Right forelimb (tissue), 1 donor: ENCODE measurements at regions not wholly inside any gene's neighbourhood (a gene's known extent, or its start where the extent isn't known, plus 50 kb on each side); places are given as distances from the start of the nearest gene placed in this dataset.

Experiments
- DNase-seq: peaks from one replicate; pipeline ENCODE4 v3.0.0-alpha.2; 2018

DNA sequence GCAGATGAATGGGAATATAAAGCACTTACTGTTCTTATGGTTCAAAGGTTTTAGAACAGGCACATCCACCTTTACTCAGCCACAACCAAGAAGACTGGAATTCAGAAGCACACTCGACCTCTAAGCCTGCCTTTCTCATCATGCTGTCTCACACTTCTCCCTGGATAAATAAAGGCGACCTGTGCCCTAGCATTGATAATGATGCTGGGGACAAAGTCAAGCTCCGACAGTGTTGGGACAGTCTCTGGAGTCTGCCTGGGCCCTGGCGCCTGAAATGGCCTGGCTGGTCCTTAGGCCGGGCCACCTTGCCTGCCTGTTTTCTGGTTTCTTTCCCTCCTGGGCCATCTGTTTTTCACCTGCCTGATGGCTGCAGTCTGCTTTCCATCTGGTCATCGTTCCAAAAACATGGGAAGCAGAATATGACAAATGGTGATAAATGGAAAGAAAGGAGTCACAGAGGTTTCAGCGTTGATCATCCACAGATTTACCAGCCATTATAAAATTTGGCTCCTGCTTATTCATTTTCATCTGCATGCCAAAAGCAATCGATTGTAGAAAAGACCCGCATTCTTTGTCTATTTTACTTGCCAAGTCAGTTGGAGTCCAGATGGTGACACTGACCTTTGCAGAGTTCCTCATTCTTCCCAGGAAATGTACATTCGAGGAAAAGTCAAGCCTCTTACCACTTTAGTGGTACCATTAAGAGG is 91.2 kb upstream of the KCNJ15 start:
- DNase-seq = no peak

DNA sequence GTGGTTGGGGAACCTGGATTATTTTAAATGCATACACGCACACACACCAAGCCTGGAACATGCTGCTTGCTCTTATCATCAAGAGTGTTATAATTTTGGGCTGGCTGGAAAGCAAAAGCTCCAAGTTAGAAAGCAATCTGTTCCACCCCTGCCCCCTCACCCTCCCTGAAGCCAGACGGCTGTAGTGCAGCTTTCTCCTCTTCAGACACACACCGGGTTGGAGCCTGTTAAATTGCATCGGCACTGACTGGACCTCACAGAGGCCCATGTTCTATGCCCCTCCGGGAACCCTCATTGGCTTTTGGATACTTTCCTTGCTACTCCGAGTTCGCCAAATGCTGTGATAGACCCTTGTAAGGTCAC is 90.6 kb upstream of the KCNJ15 start:
- no peak for DNase-seq

DNA sequence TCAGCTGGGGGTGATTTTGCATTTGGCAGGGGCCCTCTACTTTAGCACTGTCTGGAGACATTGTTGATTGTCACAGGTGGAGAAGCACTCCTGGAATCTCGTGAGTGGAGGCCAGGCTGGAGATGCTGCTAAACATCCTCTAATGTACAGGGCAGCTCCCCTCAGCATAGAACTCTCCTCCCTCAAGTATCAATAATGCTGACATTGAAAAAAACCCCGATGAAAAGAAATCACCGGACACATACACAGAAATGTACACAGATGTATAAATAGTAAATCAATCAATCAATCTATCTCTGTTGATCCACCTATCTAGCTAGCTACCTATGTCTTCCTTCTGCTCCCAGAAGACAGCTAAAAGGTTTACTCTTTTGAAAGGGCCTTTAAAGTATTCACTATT is 89.4 kb upstream of the KCNJ15 start:
- no peak for DNase-seq

DNA sequence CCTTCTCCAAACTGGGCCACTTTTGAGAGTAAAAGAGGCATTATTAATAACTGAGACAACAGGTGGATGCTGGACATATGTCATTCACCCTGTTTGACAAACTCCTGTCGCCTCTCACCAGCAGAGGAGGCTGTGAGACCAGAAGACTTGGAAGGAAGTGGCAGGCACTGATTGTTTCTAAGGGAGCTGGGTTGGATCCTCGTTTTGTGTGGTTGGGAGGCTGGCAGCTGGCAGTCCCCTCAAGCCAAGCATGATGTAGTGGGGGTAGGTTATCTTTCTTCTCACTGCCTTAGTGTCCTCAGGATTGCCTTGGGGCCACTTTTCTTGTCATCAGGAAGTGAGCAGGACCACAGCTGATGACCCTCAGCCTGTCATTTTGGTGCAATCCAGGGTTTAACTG is 86.5 kb upstream of the KCNJ15 start:
- DNase-seq = peak; percentile 49

- no peak for DNase-seq
Observed at GRCh38 chr21:38170704-38171682, 85.8 kb upstream of the KCNJ15 start.

DNA sequence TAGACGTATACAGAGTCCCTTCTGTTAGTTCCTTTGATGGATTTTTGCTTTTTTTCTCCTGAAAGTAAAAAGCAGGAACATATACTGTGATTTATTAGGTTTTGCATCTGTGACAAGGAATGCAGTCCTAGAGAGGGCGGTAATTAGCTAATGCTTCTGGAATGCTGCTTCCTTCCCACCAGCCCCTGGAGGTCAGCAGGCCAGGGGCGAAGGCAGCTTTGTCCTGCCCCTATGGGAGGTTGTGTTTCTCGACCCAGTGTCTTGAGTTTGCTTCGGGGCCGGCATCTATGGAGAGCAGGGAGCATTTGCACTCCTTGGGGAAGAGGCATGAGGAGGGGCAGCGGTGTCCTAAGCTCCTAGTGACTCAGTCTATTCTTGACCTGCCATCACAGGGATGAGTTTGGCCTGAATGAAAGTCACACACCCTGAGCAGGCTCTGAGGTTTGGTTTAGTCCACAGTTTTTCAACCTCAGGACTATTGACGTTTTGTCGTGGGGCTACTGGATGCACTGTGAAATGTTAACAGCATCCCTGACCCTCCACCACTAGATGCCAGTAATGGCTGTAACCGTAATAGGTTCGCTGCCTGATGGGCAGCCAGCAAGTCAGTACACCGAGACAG is 85.0 kb upstream of the KCNJ15 start:
- DNase-seq = no peak

DNA sequence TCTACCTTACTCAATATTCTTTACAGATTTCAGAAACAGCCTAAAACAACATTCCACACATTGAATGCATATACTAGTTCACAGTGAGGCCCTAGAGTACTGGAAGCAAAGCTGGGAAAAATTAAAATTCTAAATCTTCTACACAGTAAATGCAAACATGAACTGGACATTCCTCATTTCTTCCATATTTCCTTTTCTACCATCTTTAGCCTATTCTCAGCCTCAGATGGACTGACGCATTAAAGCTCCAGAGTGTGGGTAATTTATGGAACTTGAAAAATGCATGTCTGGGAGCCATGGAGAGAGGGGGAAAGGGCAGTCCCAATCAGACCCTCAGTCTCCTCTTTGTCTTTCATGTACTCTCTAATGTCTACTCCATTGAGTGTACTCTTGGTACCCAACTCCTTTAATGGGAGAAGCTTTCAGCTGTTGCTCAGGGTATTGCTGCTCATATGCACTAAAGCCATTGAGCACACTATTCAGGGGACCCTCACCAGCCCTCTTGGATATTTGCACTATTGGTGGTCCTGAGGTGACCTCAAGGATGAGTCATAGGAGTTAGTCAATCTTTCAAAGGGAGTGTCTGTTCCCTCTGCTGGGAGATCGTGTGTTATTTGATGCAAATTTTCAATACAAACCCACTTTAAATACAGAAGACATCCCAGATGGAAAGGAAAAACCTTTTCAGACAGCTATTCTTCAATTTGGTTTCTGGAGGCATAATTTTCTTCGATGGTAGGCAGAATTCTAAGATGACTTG is 83.3 kb upstream of the KCNJ15 start:
- no peak for DNase-seq

DNA sequence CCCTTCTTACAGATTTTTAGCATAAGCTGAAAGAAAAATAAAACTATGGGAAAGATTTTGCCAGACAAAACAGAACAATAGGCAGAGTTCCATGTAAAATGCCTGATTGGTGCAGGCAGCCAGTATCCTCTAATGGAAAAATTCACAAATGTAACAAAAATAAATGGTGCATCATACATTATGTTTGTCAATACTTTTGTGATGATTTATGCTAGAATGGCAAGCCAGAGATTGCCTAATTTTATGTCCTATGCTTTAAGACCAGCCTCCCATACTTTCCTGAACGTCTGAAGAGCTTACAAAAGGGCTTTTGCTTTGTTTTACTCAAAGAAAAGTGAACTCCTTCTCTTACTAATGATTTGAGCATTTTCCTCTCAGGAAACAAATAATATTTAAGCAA is 81.5 kb upstream of the KCNJ15 start:
- DNase-seq = no peak

DNA sequence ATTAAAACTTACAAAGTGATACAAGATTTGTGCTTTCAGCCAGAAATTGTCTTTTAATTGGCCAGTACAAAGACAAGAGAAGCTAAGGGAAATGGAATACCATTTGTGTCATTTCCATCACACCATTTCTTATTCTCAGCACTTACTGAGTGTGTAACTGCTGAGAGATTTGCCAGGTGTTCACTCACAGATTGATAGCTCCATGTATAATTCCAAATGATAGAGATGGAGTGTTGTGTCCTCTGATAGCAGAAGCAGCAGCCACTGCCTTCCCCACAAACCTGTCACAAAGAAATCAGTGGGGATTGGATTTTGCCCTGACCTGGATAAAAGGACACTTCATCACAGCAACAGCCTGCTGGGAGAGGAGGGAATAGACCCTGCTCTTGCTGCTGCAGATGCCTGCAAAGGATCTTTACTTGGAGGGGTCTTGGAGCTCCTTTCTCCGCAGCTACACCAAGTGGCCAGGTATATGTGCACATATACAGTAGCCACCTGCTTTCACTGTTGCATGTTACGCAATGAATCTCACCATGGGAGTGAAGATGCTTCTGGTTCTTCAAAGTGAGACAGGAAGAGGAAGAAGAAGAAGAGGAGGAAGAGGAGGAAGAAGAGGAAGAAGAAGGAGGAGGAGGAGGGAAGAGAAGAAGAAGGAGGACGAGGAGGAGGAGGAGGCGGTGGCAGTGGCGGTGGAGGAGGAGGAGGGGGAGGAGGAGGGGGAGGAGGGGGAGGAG is 78.7 kb upstream of the KCNJ15 start:
- DNase-seq = no peak

DNA sequence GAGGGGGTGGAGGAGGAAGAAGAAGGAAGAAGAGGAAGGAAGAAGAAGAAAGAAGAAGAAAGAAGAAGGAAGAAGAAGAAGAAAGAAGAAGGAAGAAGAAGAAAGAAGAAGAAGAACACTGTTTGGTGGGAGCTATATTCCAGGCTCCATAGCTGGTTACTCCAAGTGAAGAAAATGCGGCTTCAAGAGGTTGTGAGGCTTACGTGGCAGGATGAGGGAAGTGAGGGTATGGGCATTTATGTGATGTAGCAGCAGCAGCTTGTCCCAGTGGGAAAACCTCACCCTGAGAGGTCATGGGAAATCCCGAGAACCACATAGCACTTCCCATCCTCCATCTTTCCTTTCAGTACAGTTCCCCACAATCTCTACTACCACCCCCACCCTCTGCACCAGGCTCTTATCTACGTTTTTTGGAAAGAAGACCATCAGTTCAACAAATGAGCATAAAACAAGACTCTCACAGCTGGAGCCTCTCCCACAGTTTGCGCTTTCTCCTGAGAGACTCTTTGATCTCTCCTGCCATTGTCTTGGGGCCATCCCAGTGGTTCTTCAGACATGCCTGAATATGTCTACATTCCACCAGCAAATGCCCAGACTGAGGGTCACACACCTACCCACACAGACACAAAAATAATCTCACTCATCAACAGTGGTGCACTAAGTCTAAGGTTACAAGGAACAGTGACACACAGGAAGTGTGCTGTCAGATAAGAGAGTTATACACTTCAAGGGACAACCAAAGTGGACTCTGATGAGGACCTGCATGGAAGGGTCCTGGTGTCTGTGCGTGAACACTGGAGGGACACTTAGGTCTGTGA is 77.9 kb upstream of the KCNJ15 start:
- no peak for DNase-seq

DNA sequence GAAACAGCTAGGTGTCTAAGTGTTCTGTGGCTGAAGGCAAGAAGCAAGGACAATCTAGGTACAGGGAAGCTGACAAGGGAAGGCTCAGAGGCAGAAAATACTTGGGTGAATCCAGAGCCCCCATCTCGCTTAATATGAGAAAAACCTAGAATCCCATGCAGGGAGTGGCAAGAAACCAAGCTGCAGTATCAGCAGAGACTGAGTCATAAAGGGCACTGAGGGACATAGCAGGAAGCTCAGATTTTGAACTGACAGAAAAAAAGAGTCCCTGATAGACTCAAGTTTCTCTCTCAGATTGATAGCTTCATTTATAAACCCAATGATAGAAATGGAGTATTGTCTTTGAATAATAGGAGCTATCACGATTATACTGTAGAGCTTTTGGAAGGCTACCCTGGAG is 77.3 kb upstream of the KCNJ15 start:
- DNase-seq = no peak

GRCh38 chr21:38181096-38181495 is 75.7 kb upstream of the KCNJ15 start:
- no peak for DNase-seq

DNA sequence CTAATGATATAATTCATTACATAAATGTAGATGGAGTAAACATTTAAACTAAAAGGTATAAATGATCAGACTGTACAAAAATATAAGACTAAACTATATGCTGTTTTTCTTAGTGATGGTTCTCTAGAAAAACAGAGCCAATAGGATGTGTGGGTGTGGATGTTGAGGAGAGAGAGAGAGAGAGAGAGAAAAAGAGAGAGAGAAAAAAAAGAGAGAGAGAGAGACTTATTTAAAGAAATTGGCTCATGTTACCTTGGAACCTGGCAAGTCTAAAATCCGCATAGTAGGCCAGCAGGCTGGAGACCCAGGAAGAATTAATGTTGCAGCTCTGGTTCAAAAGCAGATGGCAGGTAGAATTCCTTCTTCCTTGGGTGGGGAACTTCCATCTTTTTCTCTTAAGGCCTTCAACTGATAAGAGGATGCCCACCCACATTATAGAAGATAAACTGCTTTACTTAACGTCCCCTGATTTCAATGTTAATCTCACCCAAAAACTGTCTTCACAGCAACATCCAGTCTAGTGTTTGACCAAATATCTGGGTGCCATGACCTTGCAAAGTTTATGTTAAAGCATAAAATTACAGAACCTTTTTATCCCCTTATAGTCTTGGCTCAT is 74.3 kb upstream of the KCNJ15 start:
- no peak for DNase-seq

GRCh38 chr21:38183961-38184360 is 72.8 kb upstream of the KCNJ15 start:
- DNase-seq = no peak

DNA sequence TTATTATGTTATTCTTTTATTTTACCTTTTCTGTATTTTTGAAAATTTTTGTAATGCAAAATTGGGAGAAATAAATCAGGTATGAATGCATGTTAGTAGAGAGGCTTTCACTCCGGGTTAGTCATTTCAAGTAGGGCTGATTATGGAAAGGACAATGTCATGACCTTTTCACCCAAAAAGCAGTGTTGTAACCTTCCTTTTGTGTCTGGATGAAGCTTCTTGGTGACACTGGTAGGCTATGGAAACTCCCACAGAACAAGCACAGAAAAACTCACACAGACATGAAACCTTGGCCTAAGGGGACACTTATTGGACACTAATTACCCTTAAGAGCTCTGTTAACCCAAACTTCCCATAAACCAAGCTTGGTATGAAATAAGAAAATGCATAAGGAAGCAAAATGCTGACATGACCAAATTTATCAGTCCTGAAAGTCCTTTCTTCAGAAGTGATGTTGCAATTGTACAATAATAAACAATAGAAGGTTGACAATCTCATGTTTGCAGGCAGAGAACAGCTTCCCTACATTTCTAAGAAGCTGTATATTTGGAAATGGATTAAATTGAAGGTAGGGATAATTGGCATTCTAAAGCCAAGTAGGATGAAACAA is 70.0 kb upstream of the KCNJ15 start:
- DNase-seq = no peak

GRCh38 chr21:38188037-38188436 is 68.8 kb upstream of the KCNJ15 start:
- DNase-seq = no peak

- no peak for DNase-seq
Observed at GRCh38 chr21:38196036-38196435, 60.8 kb upstream of the KCNJ15 start.

GRCh38 chr21:38202811-38203210 is 54.0 kb upstream of the KCNJ15 start:
- no peak for DNase-seq

DNA sequence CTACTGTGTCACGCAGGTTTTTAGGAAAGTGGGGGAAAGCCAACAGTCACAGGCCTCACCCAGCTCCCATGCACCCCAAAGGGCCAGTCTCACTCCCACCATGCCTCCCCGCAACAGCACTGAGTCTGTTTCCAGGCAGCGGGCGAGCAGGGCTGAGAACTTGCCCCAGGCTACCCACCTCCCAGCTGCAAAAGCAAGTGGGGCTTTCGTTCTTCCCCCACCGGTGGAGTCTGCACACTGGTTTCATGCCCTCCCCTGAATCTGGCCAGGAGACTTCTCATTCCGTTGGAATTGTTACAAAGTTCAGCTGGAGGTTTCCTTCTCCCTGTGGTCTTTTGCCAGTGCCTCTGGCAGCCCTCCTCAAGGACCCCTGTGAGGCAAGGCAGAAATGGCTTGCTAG is 53.6 kb upstream of the KCNJ15 start:
- DNase-seq = no peak

GRCh38 chr21:38205940-38206339 is 50.9 kb upstream of the KCNJ15 start:
- no peak for DNase-seq

DNA sequence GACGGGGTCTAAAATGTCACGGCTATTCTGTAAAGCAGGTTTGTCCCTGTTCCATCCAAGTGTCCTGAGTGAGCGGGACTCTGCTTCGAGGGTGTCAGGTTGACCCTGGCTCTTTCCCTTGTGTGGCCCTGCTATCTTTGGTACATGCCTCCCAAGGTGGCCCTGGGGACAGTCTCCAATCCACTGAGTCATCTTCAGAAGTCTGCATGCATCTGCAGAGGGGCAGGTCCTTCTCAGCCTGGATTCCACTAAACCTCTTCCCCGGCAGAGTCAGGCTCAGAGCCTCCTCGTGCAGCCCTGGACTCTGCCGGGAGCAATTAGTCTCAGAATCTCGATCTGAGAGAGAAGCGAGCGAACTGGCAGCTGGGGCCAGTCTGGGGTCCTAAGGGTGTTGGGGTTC is 50.1 kb upstream of the KCNJ15 start:
- DNase-seq = no peak
